CD4-positive, CD25-positive, alpha-beta regulatory T cell (primary cell): ENCODE measurements at regions not wholly inside any gene's neighbourhood (a gene's known extent, or its start where the extent isn't known, plus 50 kb on each side); places are given as distances from the start of the nearest gene placed in this dataset.
"Not testable (repeated sequence)": the region's sequence is repeated elsewhere in the genome, so short reads cannot be mapped to it uniquely, and the experiment has no call there.

Experiments used
- ATAC-seq, 2 donors: fragments of 150-1000 bp; cut with Tn5 transposase; one replicate each; pipeline ENCODE4 v1.10.0; 2021; ENCODE audit warnings: low read depth in 2 of 2, moderate number of reproducible peaks in 2 of 2, moderate library complexity in 1 of 2
- DNase-seq, 3 donors: peaks; one replicate each; pipeline versions ENCODE4 v3.0.0 to v3.0.0-alpha.2; 2012 to 2022; ENCODE audit warnings: mixed read lengths in 1 of 3
- H3K27ac ChIP-seq: one replicate; pipeline ENCODE4 v1.7.0; 2013; ENCODE audit warnings: mild to moderate bottlenecking, low read length; ENCODE audit not compliant: insufficient read depth, poor library complexity, severe bottlenecking
- H3K27me3 ChIP-seq: one replicate; pipeline ENCODE4 v1.7.0; 2013; ENCODE audit warnings: low read length; ENCODE audit not compliant: control insufficient read depth, insufficient read depth
- H3K36me3 ChIP-seq: one replicate; pipeline ENCODE4 v1.7.0; 2013; ENCODE audit warnings: mild to moderate bottlenecking, low read length, moderate library complexity; ENCODE audit not compliant: control insufficient read depth, insufficient read depth
- H3K4me1 ChIP-seq: 2 replicates; pipeline ENCODE4 v1.7.0; 2013; ENCODE audit warnings: mild to moderate bottlenecking, low read length; ENCODE audit not compliant: insufficient read depth, control insufficient read depth, poor library complexity, severe bottlenecking
- H3K4me3 ChIP-seq: one replicate; pipeline ENCODE4 v1.7.0; 2013; ENCODE audit warnings: low read depth, mild to moderate bottlenecking, low read length, moderate library complexity
- H3K9me3 ChIP-seq, 2 experiments: 1 replicate in 1 of 2; 2 replicates in 1 of 2; pipeline ENCODE4 v1.7.0; 2013; ENCODE audit warnings: low read length in 2 of 2, mild to moderate bottlenecking in 1 of 2, moderate library complexity in 1 of 2; ENCODE audit not compliant: control insufficient read depth in 2 of 2
- H3K27ac Mint-ChIP-seq, 3 donors: one replicate each; pipeline ENCODE4 v1.8.0; 2020 to 2022; ENCODE audit warnings: mild to moderate bottlenecking in 3 of 3, mixed read lengths in 3 of 3, moderate library complexity in 2 of 3
- H3K27me3 Mint-ChIP-seq: one replicate; pipeline ENCODE4 v1.8.0; 2022; ENCODE audit warnings: mild to moderate bottlenecking, mixed read lengths
- H3K36me3 Mint-ChIP-seq: one replicate; pipeline ENCODE4 v1.8.0; 2020; ENCODE audit warnings: mixed read lengths
- H3K4me1 Mint-ChIP-seq, 4 donors: one replicate each; pipeline ENCODE4 v1.8.0; 2020 to 2022; ENCODE audit warnings: mixed read lengths in 4 of 4, mild to moderate bottlenecking in 1 of 4
- H3K4me3 Mint-ChIP-seq, 4 donors: one replicate each; pipeline ENCODE4 v1.8.0; 2020 to 2022; ENCODE audit warnings: mild to moderate bottlenecking in 4 of 4, mixed read lengths in 4 of 4, moderate library complexity in 3 of 4
- H3K9me3 Mint-ChIP-seq, 7 donors: one replicate each; pipeline ENCODE4 v1.8.0; 2020 to 2022; ENCODE audit warnings: mixed read lengths in 7 of 7, mild to moderate bottlenecking in 3 of 7, moderate library complexity in 2 of 7

DNA sequence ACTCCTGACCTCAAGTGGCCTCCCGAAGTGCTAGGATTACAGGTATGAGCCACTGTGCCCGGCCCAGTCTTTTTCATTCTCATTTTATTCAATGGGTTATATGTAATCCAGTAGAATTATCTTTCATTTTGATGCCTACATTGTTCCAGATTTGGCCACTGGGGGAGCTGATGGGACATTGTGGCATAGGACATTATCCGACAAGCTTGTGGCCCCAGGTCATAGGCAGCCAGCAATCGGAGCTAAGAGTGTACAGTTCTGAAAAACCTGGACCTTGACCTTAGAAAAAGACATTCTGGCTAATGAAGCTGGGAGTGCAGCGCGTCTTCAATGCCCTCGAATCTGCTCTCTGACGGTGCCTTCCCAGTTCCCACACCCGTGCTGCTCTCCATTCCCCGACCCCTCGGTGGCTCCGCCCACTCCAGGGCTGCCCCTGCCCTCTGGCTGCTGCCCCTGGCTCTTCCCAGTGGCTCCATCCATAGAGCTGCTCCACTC, 108.7 kb downstream of the TEX29 start:
- Histone ChIP-seq H3K4me1 (no peaks in the 10 kb centered on the region), H3K9me3 (no peaks in the 10 kb centered on the region), H3K27ac (no peak overlapping the region), H3K27me3 (peaks cover 2% of the 10 kb centered on the region), H3K36me3 (no peaks in the 10 kb centered on the region), H3K4me3 (no peak overlapping the region)
- Mint-ChIP-seq H3K4me3 (no peak overlapping the region), H3K36me3 (no peaks in the 10 kb centered on the region), H3K4me1 (peaks cover 0 to 6% (median 0%) of the 10 kb centered on the region in 4 donors), H3K27me3 (peaks cover 13% of the 10 kb centered on the region), H3K27ac (no peak overlapping the region), H3K9me3 (peaks cover 0 to 3% (median 0%) of the 10 kb centered on the region in 7 donors)
- DNase-seq, result peak in 1 of 3 donors; percentile 41
- ATAC-seq, result no peak

DNA sequence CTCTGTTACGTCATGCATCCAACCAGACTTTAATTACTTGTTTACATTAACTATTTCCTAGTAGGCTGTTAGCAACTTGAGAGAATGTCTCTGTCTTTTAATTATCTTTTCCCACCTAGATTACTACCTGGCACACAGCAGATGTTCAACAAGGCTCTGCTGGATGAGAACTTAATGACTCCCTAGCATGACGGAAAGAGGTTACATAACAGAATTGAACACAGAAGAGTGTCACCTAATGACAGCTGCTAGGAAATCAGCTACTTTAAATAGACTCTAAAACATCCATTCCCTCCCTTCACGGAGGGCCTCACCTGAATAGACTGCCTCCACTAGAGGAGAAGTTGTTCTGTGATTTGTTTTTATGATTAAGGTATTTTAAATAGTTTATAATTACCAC, 110.8 kb downstream of the TEX29 start:
- no peak overlapping the region for H3K27ac ChIP-seq
- H3K27me3 Mint-ChIP-seq, result peaks cover 13% of the 10 kb centered on the region

DNA sequence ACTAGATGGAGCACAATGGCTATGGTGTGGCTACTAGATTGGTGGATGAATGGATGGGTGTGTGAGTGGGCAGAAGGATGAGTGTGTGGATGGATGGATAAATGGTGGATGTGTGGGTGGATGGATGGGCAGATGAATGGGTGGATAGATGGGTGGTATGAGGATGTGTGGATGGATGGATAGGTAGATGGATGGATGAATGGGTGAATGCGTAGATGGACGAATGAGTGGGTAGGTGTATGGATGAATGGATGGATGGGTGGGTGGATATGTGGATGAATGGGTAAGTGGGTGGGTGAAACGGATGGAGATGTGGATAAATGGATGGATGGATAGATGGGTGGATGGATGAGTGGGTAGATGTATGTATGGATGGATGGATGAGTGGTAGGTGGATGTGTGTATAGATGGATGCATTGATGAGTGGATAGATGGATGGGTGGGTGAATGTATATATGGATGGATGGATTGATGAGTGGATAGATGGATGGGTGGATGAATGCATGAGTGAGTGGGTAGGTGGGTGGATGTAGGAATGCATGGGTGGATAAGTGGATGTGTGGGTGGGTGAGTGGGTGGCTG, 114.2 kb downstream of the TEX29 start:
- ATAC-seq (no peak), DNase-seq (no peak)
- Mint-ChIP-seq H3K27me3 (peaks cover 13% of the 10 kb centered on the region), H3K9me3 (peaks cover 0 to 4% (median 0%) of the 10 kb centered on the region in 7 donors), H3K4me3 (no peak overlapping the region), H3K27ac (no peak overlapping the region), H3K36me3 (no peaks in the 10 kb centered on the region), H3K4me1 (no peaks in the 10 kb centered on the region)
- H3K27me3 ChIP-seq, result peaks cover 2% of the 10 kb centered on the region
- no peak overlapping the region for H3K27ac ChIP-seq
- H3K4me3 ChIP-seq, result no peak overlapping the region
- no peaks in the 10 kb centered on the region for H3K4me1 ChIP-seq
- H3K9me3 ChIP-seq, result no peaks in the 10 kb centered on the region
- no peaks in the 10 kb centered on the region for H3K36me3 ChIP-seq

More for the DNA sequence above, 110.8 kb downstream of the TEX29 start:
- Histone ChIP-seq H3K4me1 (no peaks in the 10 kb centered on the region), H3K4me3 (no peak overlapping the region), H3K9me3 (no peaks in the 10 kb centered on the region), H3K27me3 (peaks cover 4% of the 10 kb centered on the region), H3K36me3 (no peaks in the 10 kb centered on the region)
- no peaks in the 10 kb centered on the region for H3K36me3 Mint-ChIP-seq
- peaks cover 0 to 6% (median 0%) of the 10 kb centered on the region in 4 donors for H3K4me1 Mint-ChIP-seq
- H3K27ac Mint-ChIP-seq, result no peak overlapping the region
- DNase-seq (no peak), ATAC-seq (no peak)
- no peak overlapping the region for H3K4me3 Mint-ChIP-seq
- H3K9me3 Mint-ChIP-seq, result peaks cover 0 to 3% (median 0%) of the 10 kb centered on the region in 7 donors

DNA sequence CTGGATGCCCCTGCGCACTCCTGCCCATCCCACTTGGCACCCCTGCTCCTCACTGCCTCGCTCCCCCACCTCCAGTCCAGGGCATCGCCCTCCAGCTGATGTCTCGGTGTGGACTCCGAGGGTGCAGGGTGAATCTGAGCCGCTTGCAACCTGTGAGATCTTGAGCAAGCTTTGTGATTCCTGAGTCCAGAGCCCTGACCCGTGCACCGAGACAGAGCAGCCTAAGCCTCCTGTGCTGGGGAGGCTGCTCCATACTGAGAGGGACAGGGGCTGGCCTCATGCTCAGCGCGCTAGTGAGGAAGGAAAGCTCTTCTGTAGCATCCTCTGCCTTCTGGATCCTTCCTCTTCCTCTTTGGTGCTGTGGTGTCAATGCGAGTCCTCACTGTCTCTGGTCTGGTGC, 116.0 kb downstream of the TEX29 start:
- Mint-ChIP-seq H3K9me3 (peaks cover 0 to 1% (median 0%) of the 10 kb centered on the region in 7 donors), H3K27me3 (peaks cover 13% of the 10 kb centered on the region), H3K4me1 (no peaks in the 10 kb centered on the region), H3K36me3 (no peaks in the 10 kb centered on the region), H3K4me3 (no peak overlapping the region), H3K27ac (no peak overlapping the region)
- Histone ChIP-seq H3K4me1 (no peaks in the 10 kb centered on the region), H3K4me3 (no peak overlapping the region), H3K9me3 (no peaks in the 10 kb centered on the region), H3K27ac (no peak overlapping the region), H3K36me3 (no peaks in the 10 kb centered on the region), H3K27me3 (peaks cover 2% of the 10 kb centered on the region)
- ATAC-seq, result no peak
- DNase-seq, result no peak

DNA sequence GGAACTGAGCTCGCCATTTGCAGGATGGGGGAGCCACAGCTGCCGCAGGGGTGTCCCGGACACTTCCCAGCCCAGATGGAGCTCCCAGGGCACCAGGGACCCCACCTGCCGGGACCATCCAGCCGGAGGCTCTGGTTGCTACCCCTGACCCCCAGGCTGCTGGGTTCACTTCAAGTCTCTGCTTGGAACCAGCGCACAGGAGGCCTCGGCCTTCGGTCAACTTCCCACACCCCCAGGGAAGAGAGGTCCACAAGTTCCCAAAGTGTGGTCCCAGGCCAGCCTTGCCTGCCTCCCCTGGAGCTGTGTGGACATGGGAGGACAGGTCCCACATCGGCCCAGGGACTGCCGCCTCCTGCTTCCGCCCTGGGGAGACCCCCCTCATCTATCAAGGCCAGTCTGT, 117.0 kb downstream of the TEX29 start:
- Histone ChIP-seq H3K27ac (no peak overlapping the region), H3K9me3 (no peaks in the 10 kb centered on the region), H3K4me1 (no peaks in the 10 kb centered on the region), H3K27me3 (peaks cover 2% of the 10 kb centered on the region), H3K4me3 (no peak overlapping the region), H3K36me3 (no peaks in the 10 kb centered on the region)
- no peak overlapping the region for H3K27ac Mint-ChIP-seq
- H3K36me3 Mint-ChIP-seq, result no peaks in the 10 kb centered on the region
- no peak for DNase-seq
- ATAC-seq, result no peak
- peaks cover 13% of the 10 kb centered on the region for H3K27me3 Mint-ChIP-seq
- no peaks in the 10 kb centered on the region for H3K4me1 Mint-ChIP-seq
- H3K4me3 Mint-ChIP-seq, result no peak overlapping the region
- H3K9me3 Mint-ChIP-seq, result peaks cover 0 to 1% (median 0%) of the 10 kb centered on the region in 7 donors

DNA sequence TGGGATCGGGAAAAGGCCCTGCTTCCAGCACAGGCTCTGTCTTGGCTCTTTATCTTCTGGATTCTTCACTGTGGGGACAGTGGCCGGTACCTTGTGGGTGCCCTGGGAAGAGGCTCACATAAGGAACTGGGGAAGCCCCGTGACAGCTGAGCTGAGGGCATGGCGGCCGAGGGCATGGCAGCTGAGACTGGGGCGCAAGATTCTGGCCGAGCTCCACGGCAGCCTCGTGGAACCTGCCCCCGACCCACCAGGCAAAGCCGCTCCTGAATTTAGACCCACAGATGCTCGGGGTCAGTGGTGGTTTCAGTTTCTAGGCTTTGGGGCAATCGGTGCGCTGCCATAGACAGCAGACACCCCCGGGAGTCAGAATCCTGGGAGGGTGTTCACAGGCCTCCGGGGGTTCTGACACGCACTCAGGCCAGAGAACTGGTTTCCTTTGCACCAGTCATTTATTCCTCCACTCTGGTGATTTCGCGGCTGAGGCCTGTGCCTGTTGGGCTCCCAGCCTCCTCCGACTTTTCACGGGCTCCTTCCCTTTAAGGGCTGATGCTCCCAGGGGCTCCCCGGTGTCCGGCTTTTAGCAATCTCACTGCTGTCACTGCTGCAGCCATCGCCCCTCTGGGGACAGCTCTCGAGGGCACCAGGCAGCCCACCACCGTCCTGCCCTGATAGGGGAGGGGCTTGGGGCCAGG, 117.6 kb downstream of the TEX29 start:
- no peak for DNase-seq
- H3K27ac ChIP-seq, result no peak overlapping the region
- Mint-ChIP-seq H3K36me3 (no peaks in the 10 kb centered on the region), H3K27ac (no peak overlapping the region), H3K4me3 (no peak overlapping the region), H3K27me3 (peaks cover 11% of the 10 kb centered on the region), H3K9me3 (peaks cover 0 to 1% (median 0%) of the 10 kb centered on the region in 7 donors), H3K4me1 (no peaks in the 10 kb centered on the region)
- H3K9me3 ChIP-seq, result no peaks in the 10 kb centered on the region
- no peaks in the 10 kb centered on the region for H3K4me1 ChIP-seq
- ATAC-seq, result no peak
- no peak overlapping the region for H3K4me3 ChIP-seq
- no peaks in the 10 kb centered on the region for H3K36me3 ChIP-seq
- H3K27me3 ChIP-seq, result peaks cover 2% of the 10 kb centered on the region

DNA sequence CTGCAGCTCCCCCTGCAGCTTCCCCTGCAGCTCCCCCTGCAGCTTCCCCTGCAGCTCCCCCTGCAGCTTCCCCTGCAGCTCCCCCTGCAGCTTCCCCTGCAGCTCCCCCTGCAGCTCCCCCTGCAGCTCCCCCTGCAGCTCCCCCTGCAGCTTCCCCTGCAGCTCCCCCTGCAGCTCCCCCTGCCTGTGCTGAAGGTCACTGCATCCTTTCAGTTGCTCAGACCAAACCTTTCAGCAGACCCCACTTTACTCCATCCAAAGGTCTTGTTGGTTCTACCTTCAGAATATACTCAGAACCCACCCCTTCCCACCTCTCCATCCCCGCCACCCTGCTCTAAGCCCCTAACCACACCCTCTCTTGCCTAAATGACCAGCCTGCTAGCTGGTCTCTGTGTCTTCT, 120.0 kb downstream of the TEX29 start:
- not testable (repeated sequence) for H3K4me1 ChIP-seq, DNase-seq, H3K27me3 Mint-ChIP-seq, H3K36me3 Mint-ChIP-seq, H3K9me3 ChIP-seq, H3K4me3 Mint-ChIP-seq, ATAC-seq, H3K27me3 ChIP-seq, H3K4me3 ChIP-seq, H3K27ac Mint-ChIP-seq, H3K4me1 Mint-ChIP-seq, H3K9me3 Mint-ChIP-seq, H3K27ac ChIP-seq, H3K36me3 ChIP-seq

DNA sequence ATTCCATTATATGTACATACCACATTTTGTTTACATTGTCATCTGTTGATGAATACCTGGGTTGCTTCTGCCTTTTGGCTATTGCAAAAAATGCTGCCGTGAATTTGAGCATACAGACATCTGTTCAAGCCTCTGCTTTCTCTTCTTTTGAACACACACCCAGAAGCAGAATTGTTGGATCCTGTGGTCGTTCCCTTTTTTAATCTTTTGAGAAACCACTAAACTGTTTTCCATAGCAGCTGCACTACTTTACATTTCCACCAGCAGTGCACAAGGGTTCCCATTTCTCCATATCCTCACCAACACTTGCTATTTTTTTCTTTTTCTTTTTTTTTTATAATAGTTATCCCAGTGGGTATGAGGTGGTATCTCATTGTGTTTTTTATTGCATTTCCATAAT, 123.5 kb downstream of the TEX29 start:
- Mint-ChIP-seq H3K9me3 (peaks cover 0 to 12% (median 8%) of the 10 kb centered on the region in 7 donors), H3K27me3 (no peaks in the 10 kb centered on the region), H3K36me3 (no peaks in the 10 kb centered on the region), H3K27ac (no peak overlapping the region), H3K4me1 (peaks cover 0 to 5% (median 0%) of the 10 kb centered on the region in 4 donors), H3K4me3 (no peak overlapping the region)
- DNase-seq, result no peak
- Histone ChIP-seq H3K4me1 (no peaks in the 10 kb centered on the region), H3K27ac (no peak overlapping the region), H3K9me3 (peaks cover 9% of the 10 kb centered on the region in 2 experiments), H3K4me3 (no peak overlapping the region), H3K27me3 (no peaks in the 10 kb centered on the region), H3K36me3 (no peaks in the 10 kb centered on the region)
- no peak for ATAC-seq
